ENCODE measurements at regions not wholly inside any gene's neighbourhood (a gene's known extent, or its start where the extent isn't known, plus 50 kb on each side); places are given as distances from the start of the nearest gene placed in this dataset.

GRCh38 chr1:233735847-233736246 lies 121.9 kb downstream of the KCNK1 start:
- TF ChIP-seq, protein P1, sequence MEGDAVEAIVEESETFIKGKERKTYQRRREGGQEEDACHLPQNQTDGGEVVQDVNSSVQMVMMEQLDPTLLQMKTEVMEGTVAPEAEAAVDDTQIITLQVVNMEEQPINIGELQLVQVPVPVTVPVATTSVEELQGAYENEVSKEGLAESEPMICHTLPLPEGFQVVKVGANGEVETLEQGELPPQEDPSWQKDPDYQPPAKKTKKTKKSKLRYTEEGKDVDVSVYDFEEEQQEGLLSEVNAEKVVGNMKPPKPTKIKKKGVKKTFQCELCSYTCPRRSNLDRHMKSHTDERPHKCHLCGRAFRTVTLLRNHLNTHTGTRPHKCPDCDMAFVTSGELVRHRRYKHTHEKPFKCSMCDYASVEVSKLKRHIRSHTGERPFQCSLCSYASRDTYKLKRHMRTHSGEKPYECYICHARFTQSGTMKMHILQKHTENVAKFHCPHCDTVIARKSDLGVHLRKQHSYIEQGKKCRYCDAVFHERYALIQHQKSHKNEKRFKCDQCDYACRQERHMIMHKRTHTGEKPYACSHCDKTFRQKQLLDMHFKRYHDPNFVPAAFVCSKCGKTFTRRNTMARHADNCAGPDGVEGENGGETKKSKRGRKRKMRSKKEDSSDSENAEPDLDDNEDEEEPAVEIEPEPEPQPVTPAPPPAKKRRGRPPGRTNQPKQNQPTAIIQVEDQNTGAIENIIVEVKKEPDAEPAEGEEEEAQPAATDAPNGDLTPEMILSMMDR (conservative IDR thresholded peaks at IDR 0.05 in 1 of 2, IDR thresholded peaks at IDR 0.05 in 1 of 2; ENCODE audit: extremely low read depth in 1 of 2, insufficient read depth in 1 of 2, low read depth in 1 of 2, low read length in 2 of 2), result no peak
- TF ChIP-seq EZH2 (IDR thresholded peaks at IDR 0.05; ENCODE audit: borderline replicate concordance, low read length), result no peak

Data from mammary epithelial cell (primary cell).